H9 (cell line): ENCODE measurements at regions not wholly inside any gene's neighbourhood (a gene's known extent, or its start where the extent isn't known, plus 50 kb on each side); places are given as distances from the start of the nearest gene placed in this dataset.
"Not testable (repeated sequence)": the region's sequence is repeated elsewhere in the genome, so short reads cannot be mapped to it uniquely, and the experiment has no call there.

Experiments
- DNase-seq: peaks from one replicate; pipeline ENCODE4 v3.0.0-alpha.2; 2017
- H2AFZ ChIP-seq: one replicate; pipeline ENCODE4 v1.6.1; 2013; ENCODE audit warnings: mild to moderate bottlenecking, low read length, control low read depth, moderate library complexity
- H2AK5ac ChIP-seq: 2 replicates; pipeline ENCODE4 v1.6.1; 2013; ENCODE audit warnings: low read length, control low read depth, mixed read lengths; ENCODE audit not compliant: insufficient read length
- H2BK120ac ChIP-seq: one replicate; pipeline ENCODE4 v1.6.1; 2013; ENCODE audit warnings: low read depth, mild to moderate bottlenecking, low read length, control low read depth, inconsistent platforms; ENCODE audit not compliant: poor library complexity, severe bottlenecking
- H2BK12ac ChIP-seq: 2 replicates; pipeline ENCODE4 v1.6.1; 2013; ENCODE audit warnings: low read length, control low read depth, mixed read lengths, low read depth; ENCODE audit not compliant: insufficient read length
- H2BK15ac ChIP-seq: 2 replicates; pipeline ENCODE4 v1.6.1; 2013; ENCODE audit warnings: low read depth, low read length, control low read depth
- H2BK20ac ChIP-seq: one replicate; pipeline ENCODE4 v1.6.1; 2013; ENCODE audit warnings: low read depth, mild to moderate bottlenecking, low read length, control low read depth, inconsistent platforms; ENCODE audit not compliant: poor library complexity, severe bottlenecking
- H2BK5ac ChIP-seq: 2 replicates; pipeline ENCODE4 v1.6.1; 2013; ENCODE audit warnings: low read length, control low read depth, mixed read lengths; ENCODE audit not compliant: insufficient read length
- H3K14ac ChIP-seq: 2 replicates; pipeline ENCODE4 v1.6.1; 2013; ENCODE audit warnings: low read length, control low read depth; ENCODE audit not compliant: insufficient read depth
- H3K18ac ChIP-seq: 2 replicates; pipeline ENCODE4 v1.6.1; 2013; ENCODE audit warnings: low read depth, mild to moderate bottlenecking, mixed read lengths, low read length, control low read depth; ENCODE audit not compliant: insufficient read length
- H3K23ac ChIP-seq: 2 replicates; pipeline ENCODE4 v1.6.1; 2013; ENCODE audit warnings: low read length, control low read depth, mixed read lengths, low read depth; ENCODE audit not compliant: insufficient read length
- H3K23me2 ChIP-seq: 2 replicates; pipeline ENCODE4 v1.6.1; 2013; ENCODE audit warnings: low read depth, mild to moderate bottlenecking, mixed read lengths, low read length, control low read depth; ENCODE audit not compliant: insufficient read length, poor library complexity, severe bottlenecking
- H3K27ac ChIP-seq: 2 replicates; pipeline ENCODE4 v1.5.1; 2013; ENCODE audit warnings: low read length, control low read depth, mixed read lengths, low read depth; ENCODE audit not compliant: insufficient read length
- H3K27me3 ChIP-seq: 2 replicates; pipeline ENCODE4 v1.6.1; 2013; ENCODE audit warnings: low read length, control low read depth, inconsistent platforms; ENCODE audit not compliant: insufficient read depth
- H3K4ac ChIP-seq: 2 replicates; pipeline ENCODE4 v1.6.1; 2013; ENCODE audit warnings: low read depth, mild to moderate bottlenecking, control low read depth, inconsistent platforms, low read length, moderate library complexity
- H3K4me1 ChIP-seq: 2 replicates; pipeline ENCODE4 v1.6.1; 2013; ENCODE audit warnings: low read length, control low read depth, inconsistent platforms; ENCODE audit not compliant: insufficient read depth
- H3K4me2 ChIP-seq: 2 replicates; pipeline ENCODE4 v1.6.1; 2013; ENCODE audit warnings: low read length, control low read depth, mixed read lengths; ENCODE audit not compliant: insufficient read length, insufficient read depth
- H3K56ac ChIP-seq: 2 replicates; pipeline ENCODE4 v1.6.1; 2013; ENCODE audit warnings: low read depth, mild to moderate bottlenecking, mixed read lengths, low read length, control low read depth; ENCODE audit not compliant: insufficient read length
- H3K79me1 ChIP-seq: 2 replicates; pipeline ENCODE4 v1.6.1; 2013; ENCODE audit warnings: low read depth, mild to moderate bottlenecking, moderate library complexity, low read length, control low read depth, inconsistent platforms; ENCODE audit not compliant: insufficient read depth, poor library complexity, severe bottlenecking
- H3K79me2 ChIP-seq: 2 replicates; pipeline ENCODE4 v1.6.1; 2013; ENCODE audit warnings: low read length, control low read depth, inconsistent platforms; ENCODE audit not compliant: insufficient read depth
- H3K9ac ChIP-seq: 2 replicates; pipeline ENCODE4 v1.6.1; 2013; ENCODE audit warnings: low read length, control low read depth, mixed read lengths; ENCODE audit not compliant: insufficient read length; ENCODE audit errors: extremely low read depth
- H3K9me3 ChIP-seq: one replicate; pipeline ENCODE4 v1.6.1; 2013; ENCODE audit warnings: low read depth, low read length, inconsistent platforms; ENCODE audit not compliant: control insufficient read depth
- H3T11ph ChIP-seq: one replicate; pipeline ENCODE4 v1.6.1; 2013; ENCODE audit warnings: mild to moderate bottlenecking, low read length, control low read depth, inconsistent platforms
- H4K20me1 ChIP-seq: one replicate; pipeline ENCODE4 v1.6.1; 2013; ENCODE audit not compliant: control insufficient read depth, insufficient read length, insufficient read depth
- H4K5ac ChIP-seq: 2 replicates; pipeline ENCODE4 v1.6.1; 2013; ENCODE audit warnings: low read depth, mild to moderate bottlenecking, mixed read lengths, low read length, control low read depth; ENCODE audit not compliant: insufficient read length
- H4K8ac ChIP-seq: replicated peaks from 2 replicates; pipeline ENCODE4 v1.6.1; 2013; ENCODE audit warnings: low read length, control low read depth, mixed read lengths, low read depth; ENCODE audit not compliant: insufficient read length
- H4K91ac ChIP-seq: 2 replicates; pipeline ENCODE4 v1.6.1; 2013; ENCODE audit warnings: low read depth, mild to moderate bottlenecking, moderate library complexity, mixed read lengths, low read length, control low read depth; ENCODE audit not compliant: insufficient read length
- H3K27ac Mint-ChIP-seq, 3 experiments: 2 replicates in 2 of 3; 3 replicates in 1 of 3; pipeline ENCODE4 v1.8.0; 2020 to 2021; ENCODE audit warnings: mixed read lengths in 3 of 3, mild to moderate bottlenecking in 1 of 3, moderate library complexity in 1 of 3
- H3K27me3 Mint-ChIP-seq: 2 replicates; pipeline ENCODE4 v1.8.0; 2021; ENCODE audit warnings: low read depth, mild to moderate bottlenecking, moderate library complexity, mixed read lengths
- H3K36me3 Mint-ChIP-seq, 3 experiments: 2 replicates in 2 of 3; 3 replicates in 1 of 3; pipeline ENCODE4 v1.8.0; 2020 to 2021; ENCODE audit warnings: low read depth in 3 of 3, mixed read lengths in 3 of 3; ENCODE audit not compliant: insufficient read depth in 1 of 3
- H3K4me1 Mint-ChIP-seq, 2 experiments: 2 replicates each; pipeline ENCODE4 v1.8.0; 2020; ENCODE audit warnings: mixed read lengths in 2 of 2
- H3K4me3 Mint-ChIP-seq, 2 experiments: 2 replicates in 1 of 2; 3 replicates in 1 of 2; pipeline ENCODE4 v1.8.0; 2020 to 2021; ENCODE audit warnings: mild to moderate bottlenecking in 2 of 2, mixed read lengths in 2 of 2, moderate library complexity in 1 of 2
- H3K9me3 Mint-ChIP-seq, 2 experiments: 2 replicates in 1 of 2; 3 replicates in 1 of 2; pipeline ENCODE4 v1.8.0; 2020; ENCODE audit warnings: mild to moderate bottlenecking in 2 of 2, mixed read lengths in 2 of 2, moderate library complexity in 1 of 2
- WGBS: extraction: QIAGEN DNeasy Blood & Tissue Kit; methylation state at CpG from one replicate; pipeline ENCODE4 v1.1.7; 2013; ENCODE audit warnings: missing lambda C conversion rate, low lambda C conversion rate, mixed read lengths; ENCODE audit not compliant: insufficient read length; ENCODE audit errors: extremely low coverage; 5-methylcytosine and 5-hydroxymethylcytosine counted together
- TF ChIP-seq, protein P1 (sequence below): fragments of 200-600 bp; sonication (generic); conservative IDR thresholded peaks from 3 replicates; pipeline ENCODE4 v1.8.0; 2021; ENCODE audit warnings: antibody characterized with exemption, mild to moderate bottlenecking

DNA sequence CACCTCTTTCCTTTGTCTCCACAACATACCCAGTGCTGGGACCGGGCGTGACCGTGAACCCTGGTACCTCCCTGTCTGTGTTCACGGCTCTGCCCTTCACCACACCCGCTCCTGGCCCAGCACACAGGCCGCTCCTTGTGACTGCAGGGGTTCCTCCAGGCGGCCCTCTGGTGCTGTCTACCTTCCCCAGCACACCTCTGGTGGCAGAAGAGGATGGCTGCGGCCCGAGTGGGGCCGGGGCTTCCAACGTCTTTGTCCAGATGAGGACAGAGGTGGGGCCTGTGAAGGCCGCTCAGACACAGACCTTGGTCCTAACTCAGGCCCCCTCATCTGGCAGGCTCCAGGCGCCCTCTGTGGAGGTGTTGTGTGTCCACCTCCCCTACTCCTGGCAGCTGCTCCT lies 55.4 kb upstream of the SGMS1 start:
- Mint-ChIP-seq H3K36me3 (peaks cover 0 to 2% (median 0%) of the 10 kb centered on the region in 3 experiments; a peak in 1 of 7 replicates), H3K27ac (no peak overlapping the region), H3K9me3 (no peaks in the 10 kb centered on the region; a peak in 2 of 5 replicates), H3K27me3 (no peaks in the 10 kb centered on the region; the same call in 1 of the 2 replicates), H3K4me3 (no peak overlapping the region), H3K4me1 (peaks cover 5% of the 10 kb centered on the region in 2 experiments)
- Histone ChIP-seq H3K18ac (no peak overlapping the region), H3K4ac (no peak overlapping the region), H3K27ac (no peak overlapping the region), H4K20me1 (no peaks in the 10 kb centered on the region), H3K56ac (no peak overlapping the region), H3K14ac (no peak overlapping the region), H2BK12ac (no peak overlapping the region), H2AK5ac (no peak overlapping the region), H3K9ac (no peak overlapping the region), H3K23ac (no peak overlapping the region), H2BK120ac (no peak overlapping the region), H3T11ph (no peak overlapping the region), H2BK20ac (no peak overlapping the region), H4K8ac (no peak overlapping the region), H3K23me2 (no peaks in the 10 kb centered on the region), H4K5ac (no peak overlapping the region), H3K4me2 (no peak overlapping the region), H2AFZ (no peak overlapping the region), H3K27me3 (no peaks in the 10 kb centered on the region), H2BK15ac (no peak overlapping the region), H3K79me1 (no peaks in the 10 kb centered on the region), H4K91ac (no peak overlapping the region), H3K4me1 (no peaks in the 10 kb centered on the region; the same call in 1 of the 2 replicates), H3K79me2 (no peaks in the 10 kb centered on the region), H2BK5ac (no peak overlapping the region), H3K9me3 (no peaks in the 10 kb centered on the region)
- TF ChIP-seq, protein P1, sequence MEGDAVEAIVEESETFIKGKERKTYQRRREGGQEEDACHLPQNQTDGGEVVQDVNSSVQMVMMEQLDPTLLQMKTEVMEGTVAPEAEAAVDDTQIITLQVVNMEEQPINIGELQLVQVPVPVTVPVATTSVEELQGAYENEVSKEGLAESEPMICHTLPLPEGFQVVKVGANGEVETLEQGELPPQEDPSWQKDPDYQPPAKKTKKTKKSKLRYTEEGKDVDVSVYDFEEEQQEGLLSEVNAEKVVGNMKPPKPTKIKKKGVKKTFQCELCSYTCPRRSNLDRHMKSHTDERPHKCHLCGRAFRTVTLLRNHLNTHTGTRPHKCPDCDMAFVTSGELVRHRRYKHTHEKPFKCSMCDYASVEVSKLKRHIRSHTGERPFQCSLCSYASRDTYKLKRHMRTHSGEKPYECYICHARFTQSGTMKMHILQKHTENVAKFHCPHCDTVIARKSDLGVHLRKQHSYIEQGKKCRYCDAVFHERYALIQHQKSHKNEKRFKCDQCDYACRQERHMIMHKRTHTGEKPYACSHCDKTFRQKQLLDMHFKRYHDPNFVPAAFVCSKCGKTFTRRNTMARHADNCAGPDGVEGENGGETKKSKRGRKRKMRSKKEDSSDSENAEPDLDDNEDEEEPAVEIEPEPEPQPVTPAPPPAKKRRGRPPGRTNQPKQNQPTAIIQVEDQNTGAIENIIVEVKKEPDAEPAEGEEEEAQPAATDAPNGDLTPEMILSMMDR, result peak; percentile 24; the same call in 1 of the 3 replicates
- no CpG with 5 or more reads among the region's 13 CpGs for WGBS
- peak; percentile 46 for DNase-seq

- DNase-seq, result not testable (repeated sequence)
- peaks cover 23 to 24% of the 10 kb centered on the region in 2 experiments for H3K4me1 Mint-ChIP-seq
Observed at GRCh38 chr10:50675555-50675954, 51.8 kb upstream of the SGMS1 start.

More at GRCh38 chr10:50675555-50675954, 51.8 kb upstream of the SGMS1 start:
- not testable (repeated sequence) for H3K27me3 Mint-ChIP-seq, H3K4me1 ChIP-seq, H2BK12ac ChIP-seq, H4K20me1 ChIP-seq, H3K27ac Mint-ChIP-seq, H2BK20ac ChIP-seq, H3K23me2 ChIP-seq, H2BK5ac ChIP-seq, H3K23ac ChIP-seq, H2BK120ac ChIP-seq, H3K27ac ChIP-seq, H3K36me3 Mint-ChIP-seq, H3K56ac ChIP-seq, H3K9me3 ChIP-seq, H2AFZ ChIP-seq, H3K27me3 ChIP-seq, H3K4me2 ChIP-seq, H3K18ac ChIP-seq, H4K8ac ChIP-seq, H3K4me3 Mint-ChIP-seq, H3K14ac ChIP-seq, H3T11ph ChIP-seq, H3K4ac ChIP-seq, H4K5ac ChIP-seq, H3K9ac ChIP-seq, H3K79me1 ChIP-seq, H2BK15ac ChIP-seq, H3K9me3 Mint-ChIP-seq, H3K79me2 ChIP-seq, H2AK5ac ChIP-seq, H4K91ac ChIP-seq
- WGBS, result no CpG with 5 or more reads among the region's 8 CpGs
